LNCaP clone FGC (cell line): ENCODE measurements at regions not wholly inside any gene's neighbourhood (a gene's known extent, or its start where the extent isn't known, plus 50 kb on each side); places are given as distances from the start of the nearest gene placed in this dataset.
"Not testable (repeated sequence)": the region's sequence is repeated elsewhere in the genome, so short reads cannot be mapped to it uniquely, and the experiment has no call there.

Experiments used
- DNase-seq: peaks from one replicate; pipeline ENCODE4 v3.0.0-alpha.2; 2011; ENCODE audit warnings: low read depth
- H3K4me3 ChIP-seq: 2 replicates; pipeline ENCODE4 v1.5.1; 2011; ENCODE audit warnings: mild to moderate bottlenecking, low read depth, low read length, control low read depth
- CTCF ChIP-seq: IDR thresholded peaks from 2 replicates; pipeline ENCODE4 v1.5.1; 2012; ENCODE audit warnings: mild to moderate bottlenecking; ENCODE audit not compliant: control insufficient read depth, insufficient read depth; ENCODE audit errors: extremely low read depth

GRCh38 chr7:49597805-49598204 lies 175.6 kb upstream of the VWC2 start:
- no peak for DNase-seq
- TF ChIP-seq CTCF = no peak

GRCh38 chr7:49611951-49612350 lies 161.5 kb upstream of the VWC2 start:
- no peak overlapping the region for H3K4me3 ChIP-seq
- TF ChIP-seq CTCF = no peak
- DNase-seq = no peak

More at GRCh38 chr7:49597805-49598204, 175.6 kb upstream of the VWC2 start:
- no peak overlapping the region for H3K4me3 ChIP-seq

GRCh38 chr7:49613759-49614158 lies 159.7 kb upstream of the VWC2 start:
- no peak overlapping the region for H3K4me3 ChIP-seq
- DNase-seq = no peak
- no peak for TF ChIP-seq CTCF

GRCh38 chr7:49614974-49615373 lies 158.5 kb upstream of the VWC2 start:
- DNase-seq, H3K4me3 ChIP-seq: not testable (repeated sequence)

GRCh38 chr7:49618028-49618427 lies 155.4 kb upstream of the VWC2 start:
- DNase-seq = no peak
- no peak overlapping the region for H3K4me3 ChIP-seq
- TF ChIP-seq CTCF = no peak

- H3K4me3 ChIP-seq = no peak overlapping the region
- no peak for DNase-seq
- TF ChIP-seq CTCF = no peak
Observed at GRCh38 chr7:49623943-49624342, 149.5 kb upstream of the VWC2 start.

GRCh38 chr7:49624611-49625010 lies 148.8 kb upstream of the VWC2 start:
- DNase-seq = no peak
- H3K4me3 ChIP-seq = no peak overlapping the region
- TF ChIP-seq CTCF = no peak
